Astrocyte (in vitro differentiated cells and primary cell): ENCODE measurements at regions not wholly inside any gene's neighbourhood (a gene's known extent, or its start where the extent isn't known, plus 50 kb on each side); places are given as distances from the start of the nearest gene placed in this dataset.

Experiments used
- EZH2 ChIP-seq: IDR thresholded peaks from 2 replicates; pipeline ENCODE4 v1.6.1; 2012; ENCODE audit warnings: mild to moderate bottlenecking, low read length, inconsistent platforms; ENCODE audit not compliant: insufficient read depth
- TF ChIP-seq, protein P1 (sequence below): IDR thresholded peaks from 2 replicates; pipeline ENCODE4 v1.5.1; 2011; ENCODE audit warnings: low read depth, mild to moderate bottlenecking, inconsistent platforms, low read length, moderate library complexity; ENCODE audit not compliant: insufficient read depth

DNA sequence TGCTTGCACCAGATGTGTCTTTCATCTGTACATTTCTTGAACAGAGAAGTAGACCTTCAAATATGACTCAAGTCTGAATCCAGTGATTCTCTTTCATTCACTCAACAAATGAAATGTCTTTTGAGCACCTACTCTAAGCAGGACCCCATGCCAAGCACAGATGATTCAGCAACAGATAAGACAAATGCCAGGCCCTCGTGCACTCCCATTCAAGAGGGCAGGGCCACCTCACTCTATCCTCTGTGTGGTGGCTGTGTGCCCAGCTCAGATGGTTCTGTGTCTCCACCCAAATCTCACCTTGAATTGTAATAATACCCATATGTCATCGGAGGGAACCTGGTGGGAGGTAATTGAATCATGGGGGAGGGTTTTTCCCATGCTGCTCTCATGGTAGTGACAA lies 74.1 kb upstream of the NKD1 start:
- TF ChIP-seq, protein P1, sequence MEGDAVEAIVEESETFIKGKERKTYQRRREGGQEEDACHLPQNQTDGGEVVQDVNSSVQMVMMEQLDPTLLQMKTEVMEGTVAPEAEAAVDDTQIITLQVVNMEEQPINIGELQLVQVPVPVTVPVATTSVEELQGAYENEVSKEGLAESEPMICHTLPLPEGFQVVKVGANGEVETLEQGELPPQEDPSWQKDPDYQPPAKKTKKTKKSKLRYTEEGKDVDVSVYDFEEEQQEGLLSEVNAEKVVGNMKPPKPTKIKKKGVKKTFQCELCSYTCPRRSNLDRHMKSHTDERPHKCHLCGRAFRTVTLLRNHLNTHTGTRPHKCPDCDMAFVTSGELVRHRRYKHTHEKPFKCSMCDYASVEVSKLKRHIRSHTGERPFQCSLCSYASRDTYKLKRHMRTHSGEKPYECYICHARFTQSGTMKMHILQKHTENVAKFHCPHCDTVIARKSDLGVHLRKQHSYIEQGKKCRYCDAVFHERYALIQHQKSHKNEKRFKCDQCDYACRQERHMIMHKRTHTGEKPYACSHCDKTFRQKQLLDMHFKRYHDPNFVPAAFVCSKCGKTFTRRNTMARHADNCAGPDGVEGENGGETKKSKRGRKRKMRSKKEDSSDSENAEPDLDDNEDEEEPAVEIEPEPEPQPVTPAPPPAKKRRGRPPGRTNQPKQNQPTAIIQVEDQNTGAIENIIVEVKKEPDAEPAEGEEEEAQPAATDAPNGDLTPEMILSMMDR = no peak
- no peak for TF ChIP-seq EZH2
